Jurkat, Clone E6-1 (cell line): ENCODE measurements at regions not wholly inside any gene's neighbourhood (a gene's known extent, or its start where the extent isn't known, plus 50 kb on each side); places are given as distances from the start of the nearest gene placed in this dataset.

Experiments
- DNase-seq: peaks from one replicate; pipeline ENCODE4 v3.0.0-alpha.2; 2011; ENCODE audit warnings: low read depth, low spot score
- H3K4me3 ChIP-seq: 2 replicates; pipeline ENCODE4 v1.5.1; 2011; ENCODE audit warnings: mild to moderate bottlenecking, low read length, control low read depth, moderate library complexity

DNA sequence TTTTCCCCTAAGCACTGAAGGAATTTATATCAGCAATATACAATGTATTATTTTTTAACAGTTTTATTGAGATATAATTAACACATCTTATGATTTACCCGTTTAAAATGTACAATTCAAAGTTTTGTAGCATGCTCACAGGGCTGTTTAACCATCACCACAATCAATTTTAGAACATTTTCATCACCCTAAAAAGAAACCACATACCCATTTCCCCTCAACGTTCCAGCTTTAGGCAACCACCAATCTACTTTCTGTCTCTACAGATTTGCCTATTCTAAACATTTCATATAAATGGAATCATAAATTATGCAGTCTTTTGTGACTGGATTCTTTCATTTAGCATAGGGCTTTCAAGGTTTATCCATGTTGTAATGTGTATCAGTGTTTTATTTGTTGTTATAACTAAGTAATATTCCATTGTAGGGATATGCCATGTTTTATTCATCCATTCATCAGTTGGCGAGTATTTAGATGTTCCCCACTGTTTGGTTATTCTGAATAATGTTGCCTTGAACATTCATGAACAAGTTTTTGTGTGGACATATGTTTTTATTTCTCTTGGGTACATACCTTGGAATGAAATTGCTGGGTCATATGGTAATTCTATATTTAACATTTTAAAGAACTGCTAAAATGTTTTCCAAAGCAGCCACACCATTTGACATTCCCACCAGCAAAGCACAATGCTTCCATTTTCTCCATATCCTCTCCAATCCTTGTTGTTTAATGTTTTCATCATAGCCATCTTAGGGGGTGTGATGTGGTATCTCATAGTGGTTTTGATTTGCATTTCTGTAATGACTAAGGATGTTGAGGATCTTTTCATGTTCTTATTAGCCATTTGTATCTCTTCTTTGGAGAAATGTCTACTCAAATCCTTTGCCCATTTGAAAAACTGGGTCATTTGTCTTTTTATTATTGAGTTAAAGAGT is 188.5 kb downstream of the TM2D1 start:
- no peak overlapping the region; the same call in 1 of the 2 replicates for H3K4me3 ChIP-seq
- peak; percentile 69 for DNase-seq

DNA sequence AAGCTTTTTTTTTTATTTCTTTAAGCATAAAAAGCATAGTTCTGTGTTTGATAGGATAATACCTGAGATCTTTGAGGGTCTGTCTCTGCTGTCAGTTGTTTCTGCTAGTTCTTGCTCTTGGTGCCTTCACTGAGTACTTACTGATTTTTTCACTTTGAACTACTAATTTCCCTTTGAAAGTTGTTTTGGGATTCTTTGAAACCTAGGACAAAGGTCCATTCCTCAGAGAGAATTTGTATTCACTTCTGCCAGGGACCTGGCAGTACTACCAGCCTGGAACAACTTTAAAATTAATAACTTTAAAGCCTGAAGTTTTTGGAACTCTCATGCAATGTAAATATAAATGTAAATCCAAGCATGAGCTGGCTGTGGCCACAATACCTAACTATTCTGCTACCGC is 190.1 kb downstream of the TM2D1 start:
- no peak for DNase-seq

DNA sequence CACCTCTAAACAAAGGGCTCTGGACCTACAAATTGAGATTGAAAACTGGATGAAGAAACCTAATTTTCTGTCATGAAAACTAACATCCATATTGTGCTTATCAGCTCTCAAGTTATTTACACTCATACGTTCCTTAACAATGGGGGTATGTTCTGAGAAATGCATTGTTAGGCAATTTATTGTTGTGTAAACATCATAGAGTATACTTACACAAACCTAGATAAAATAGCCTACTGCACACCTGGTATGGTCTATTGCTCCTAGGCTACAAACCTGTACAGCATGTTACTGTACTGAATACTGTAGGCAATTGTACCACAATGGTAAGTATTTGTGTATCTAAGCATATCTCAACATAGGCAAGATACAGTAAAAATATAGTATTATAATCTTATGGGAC is 191.4 kb downstream of the TM2D1 start:
- H3K4me3 ChIP-seq, result no peak overlapping the region
- DNase-seq, result no peak

More for the DNA sequence above, 190.1 kb downstream of the TM2D1 start:
- H3K4me3 ChIP-seq, result no peak overlapping the region

DNA sequence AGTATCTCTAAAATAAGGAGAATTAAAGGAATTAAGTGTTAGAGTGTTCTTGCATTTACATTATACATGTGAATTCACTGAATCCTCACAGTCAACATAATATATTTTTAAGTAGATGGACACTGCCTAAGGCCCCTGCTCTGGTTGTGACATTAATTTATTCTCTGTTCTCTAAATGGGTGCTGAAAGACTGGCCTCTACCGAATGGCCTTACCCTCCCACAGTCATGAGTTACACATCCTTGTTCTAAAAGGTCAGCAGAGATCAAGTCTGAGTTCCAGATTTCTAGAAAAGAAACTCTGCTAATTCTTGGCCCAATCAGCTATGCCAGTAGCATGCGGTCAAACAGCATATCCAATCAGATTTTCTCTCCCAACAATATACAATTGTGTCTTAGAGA is 193.2 kb downstream of the TM2D1 start:
- DNase-seq, result no peak
- H3K4me3 ChIP-seq, result no peak overlapping the region

DNA sequence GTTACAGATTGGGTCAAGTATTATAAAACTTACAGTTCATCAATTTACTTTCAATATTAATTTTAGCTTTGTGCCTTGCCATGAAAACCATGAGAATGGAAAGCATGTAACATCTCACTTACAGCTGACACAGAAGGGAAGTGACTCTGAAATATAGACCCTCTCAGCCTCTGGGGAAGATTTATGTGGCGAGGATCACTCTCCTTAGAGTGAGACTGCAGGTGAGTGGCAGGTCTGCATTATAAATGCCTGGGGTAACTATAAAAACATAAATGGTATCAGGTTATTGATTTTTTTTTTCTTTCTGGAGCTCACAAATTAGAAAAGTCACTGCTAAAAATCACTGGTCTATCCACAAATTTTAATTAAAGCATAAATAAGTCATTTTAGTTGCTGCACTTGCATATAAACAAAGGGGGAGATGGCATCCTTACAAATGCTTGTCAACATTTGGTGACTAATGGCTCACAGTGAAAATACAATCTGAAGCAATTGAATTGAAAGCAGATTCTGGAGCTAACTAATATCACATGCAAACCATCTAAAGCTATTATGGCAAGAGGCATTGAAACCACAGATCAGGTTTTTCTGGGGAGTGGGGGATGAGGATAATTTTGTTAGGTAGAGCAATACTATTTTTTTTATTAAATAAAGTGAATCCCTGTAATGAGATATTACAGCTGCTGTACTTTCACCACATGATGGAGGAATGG is 200.9 kb downstream of the TM2D1 start:
- no peak for DNase-seq
- no peak overlapping the region for H3K4me3 ChIP-seq

DNA sequence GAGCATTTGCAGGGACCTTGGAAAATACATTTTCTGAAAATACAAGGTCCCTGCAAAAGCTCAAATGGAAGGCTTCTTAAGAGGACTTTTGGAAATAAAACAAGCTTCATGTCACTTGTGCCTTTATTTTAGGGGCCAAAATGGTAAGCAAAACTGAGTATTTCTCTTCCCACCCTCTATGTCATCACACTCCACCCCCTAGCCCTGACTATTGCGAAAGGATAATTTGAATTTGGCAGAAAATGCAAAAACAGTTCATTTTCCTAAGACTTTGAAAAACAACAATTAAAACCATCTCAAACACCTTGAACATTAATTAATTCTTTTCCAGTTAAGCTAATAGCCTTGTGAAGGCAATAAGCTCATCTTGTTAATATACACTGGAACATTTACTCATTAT is 201.7 kb downstream of the TM2D1 start:
- DNase-seq, result no peak
- no peak overlapping the region for H3K4me3 ChIP-seq

DNA sequence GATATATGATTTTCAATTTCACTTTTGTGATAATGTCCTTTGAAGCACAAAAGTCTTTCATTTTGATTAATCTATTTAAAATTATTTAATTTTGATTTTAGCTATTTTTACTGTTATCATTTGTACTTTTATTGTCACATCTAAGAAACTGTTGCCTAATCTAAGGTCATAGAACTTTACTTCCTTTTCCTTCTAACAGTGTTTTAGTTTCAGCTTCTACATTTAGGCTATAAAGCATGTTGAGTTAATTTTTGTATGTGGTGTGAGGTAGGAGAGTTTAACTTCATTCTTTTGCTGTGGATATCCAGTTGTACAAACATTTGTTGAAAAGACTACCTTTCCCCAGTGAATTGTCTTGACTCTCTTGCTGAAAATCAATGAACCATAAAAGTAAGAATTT is 204.5 kb downstream of the TM2D1 start:
- H3K4me3 ChIP-seq, result no peak overlapping the region
- no peak for DNase-seq

DNA sequence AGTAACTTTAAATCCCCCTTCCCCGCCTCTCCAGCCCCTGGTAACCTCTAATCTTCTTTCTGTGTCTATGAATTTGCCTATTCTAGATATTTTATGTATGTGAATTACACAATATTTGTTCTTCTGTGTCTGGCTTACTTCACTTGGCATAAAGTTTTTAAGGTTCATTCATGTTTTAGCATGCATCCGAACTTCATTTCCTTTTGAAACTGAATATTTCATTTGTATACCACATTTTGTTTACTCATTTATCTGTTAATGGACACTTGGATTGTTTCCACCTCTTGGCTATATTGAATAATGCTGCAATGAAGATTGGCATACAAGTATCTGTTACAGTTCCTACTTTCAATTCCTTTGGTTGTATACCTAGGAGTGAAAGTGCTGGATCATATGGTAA is 205.3 kb downstream of the TM2D1 start:
- no peak for DNase-seq
- no peak overlapping the region for H3K4me3 ChIP-seq

DNA sequence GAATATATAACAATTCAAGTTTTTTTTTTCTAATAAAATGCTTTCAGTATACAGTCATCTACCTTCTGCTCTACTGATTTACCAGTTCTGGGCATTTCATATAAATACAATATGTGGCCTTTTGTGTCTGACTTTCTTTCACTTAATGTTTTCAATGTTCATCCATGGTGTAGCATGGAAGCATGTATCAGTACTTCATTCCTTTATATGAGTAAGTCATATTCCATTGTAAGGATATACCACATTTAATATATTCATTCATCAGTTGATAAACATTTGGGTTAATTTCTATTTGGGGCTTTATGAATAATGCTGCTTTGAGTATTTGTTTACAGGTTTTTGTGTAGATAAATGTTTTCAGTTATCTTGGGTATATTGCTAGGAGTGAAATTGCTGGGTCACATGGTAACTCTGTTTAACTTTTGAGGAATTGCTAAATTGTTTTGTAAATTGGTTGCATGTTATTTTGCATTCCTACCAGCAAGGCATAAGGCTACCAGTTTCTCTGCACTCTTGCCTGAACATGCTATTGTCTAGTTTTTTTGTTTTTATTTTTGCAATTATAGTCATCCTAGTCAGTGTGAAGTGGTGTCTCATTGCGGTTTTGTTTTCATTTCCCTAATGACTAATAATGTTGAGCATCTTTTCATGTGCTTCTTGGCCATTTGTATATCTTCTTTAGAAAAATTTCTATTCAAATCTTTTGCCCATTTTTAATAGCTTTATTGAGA is 206.1 kb downstream of the TM2D1 start:
- DNase-seq, result no peak
- H3K4me3 ChIP-seq, result no peak overlapping the region

DNA sequence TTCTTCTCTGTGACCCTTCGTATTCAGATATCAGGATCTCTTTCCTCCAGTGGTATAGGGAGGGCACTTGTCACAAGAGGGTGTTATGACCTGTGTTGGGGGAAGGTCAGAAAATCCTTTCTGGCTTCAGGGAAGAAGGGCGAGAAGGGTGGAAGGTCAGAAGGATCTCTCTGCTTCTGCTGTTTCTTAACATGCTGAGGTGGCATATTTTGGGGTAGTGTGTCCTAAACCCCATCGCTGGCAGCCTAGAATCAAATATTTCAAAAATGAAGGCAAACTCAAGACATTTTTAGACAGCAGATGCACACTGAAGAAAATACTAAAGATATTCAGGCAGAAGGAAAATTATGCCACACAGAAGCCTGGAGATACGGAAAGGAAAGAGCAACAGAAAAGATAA is 207.6 kb downstream of the TM2D1 start:
- no peak overlapping the region for H3K4me3 ChIP-seq
- no peak for DNase-seq

DNA sequence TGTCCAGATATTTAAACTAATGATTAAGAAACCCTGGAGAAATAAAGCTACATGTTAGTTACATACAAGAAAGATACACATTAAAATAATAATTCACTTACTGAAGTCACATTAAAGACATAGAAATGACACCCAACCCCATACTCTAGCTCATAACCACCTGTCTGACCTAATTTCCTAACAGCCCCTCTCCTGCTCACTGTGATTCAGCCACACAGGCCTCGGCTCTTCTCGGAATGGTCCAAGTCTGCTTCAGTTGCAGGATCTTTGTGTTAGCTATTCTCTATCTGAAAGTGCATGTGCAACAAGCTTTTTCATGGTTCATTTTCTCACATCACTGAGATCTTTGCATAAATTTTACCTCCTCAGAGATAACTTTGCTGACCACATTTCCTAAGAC is 209.8 kb downstream of the TM2D1 start:
- no peak overlapping the region for H3K4me3 ChIP-seq
- no peak for DNase-seq
